KG1 (cell line): ENCODE measurements at regions not wholly inside any gene's neighbourhood (a gene's known extent, or its start where the extent isn't known, plus 50 kb on each side); places are given as distances from the start of the nearest gene placed in this dataset.
A peak's percentile ranks its signal among the peaks of the same experiment; 100 is the strongest.
"Not testable (repeated sequence)": the region's sequence is repeated elsewhere in the genome, so short reads cannot be mapped to it uniquely, and the experiment has no call there.

Experiments
- DNase-seq: peaks from one replicate; lab custom pipeline; 2025; lab: John Stamatoyannopoulos, UW

DNA sequence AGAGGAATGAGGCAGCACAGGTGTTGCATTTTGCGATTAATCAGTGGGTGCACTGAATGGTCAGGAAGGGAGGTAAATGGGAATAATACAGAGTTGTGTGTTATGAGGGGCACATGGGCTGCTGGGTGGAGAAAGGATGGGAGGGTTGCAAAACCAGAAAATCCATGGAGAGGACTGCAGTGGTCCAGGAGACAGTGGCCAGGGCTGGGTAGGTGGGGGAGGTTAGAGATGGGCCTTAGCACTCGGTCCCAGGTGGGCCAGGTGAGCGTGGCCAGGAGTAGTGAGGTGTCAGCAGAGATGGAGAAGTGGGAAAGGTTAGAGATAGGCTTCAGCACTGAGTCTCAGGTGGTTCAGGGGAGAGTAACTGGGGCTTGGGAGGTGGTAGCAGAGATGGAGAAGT, 399.1 kb upstream of the LARGE1 start:
- no peak for DNase-seq

DNA sequence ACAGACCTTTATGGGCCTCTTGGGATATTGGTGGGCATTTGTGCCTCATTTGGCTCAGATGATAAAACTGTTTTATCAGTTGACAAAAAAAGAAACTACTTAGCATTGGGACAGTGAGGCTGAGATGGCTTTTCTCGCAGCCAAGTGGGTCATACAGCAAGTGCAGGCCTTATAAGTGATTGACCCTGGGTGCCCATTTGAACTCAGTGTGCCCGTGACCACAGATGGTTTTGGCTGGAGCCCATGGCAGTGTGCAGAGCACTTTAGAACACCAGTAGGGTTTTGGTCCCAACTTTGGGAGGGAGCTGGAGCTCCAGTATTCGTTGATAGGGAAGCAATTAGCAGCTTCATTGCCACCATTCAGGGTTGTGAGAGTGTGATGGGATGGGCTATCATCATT, 404.5 kb upstream of the LARGE1 start:
- no peak for DNase-seq

DNA sequence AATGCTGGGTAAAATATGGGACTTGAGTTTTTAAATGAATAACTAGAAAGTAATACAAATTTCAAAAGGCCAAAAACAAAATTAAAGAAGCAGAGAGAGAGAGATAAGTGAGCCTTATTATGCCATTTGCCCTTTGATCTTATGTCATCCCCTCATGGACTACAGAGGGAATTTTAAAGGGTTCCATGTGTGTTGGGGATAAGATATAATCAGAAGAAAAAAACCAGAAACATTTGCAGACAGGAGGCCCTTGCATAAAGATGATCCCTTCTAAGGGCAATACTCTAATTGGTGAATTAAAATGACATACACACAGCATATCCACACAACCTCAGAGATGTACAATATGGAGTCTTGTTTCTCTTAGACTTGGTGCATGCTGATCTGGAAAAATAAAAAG, 406.6 kb upstream of the LARGE1 start:
- DNase-seq, result no peak

DNA sequence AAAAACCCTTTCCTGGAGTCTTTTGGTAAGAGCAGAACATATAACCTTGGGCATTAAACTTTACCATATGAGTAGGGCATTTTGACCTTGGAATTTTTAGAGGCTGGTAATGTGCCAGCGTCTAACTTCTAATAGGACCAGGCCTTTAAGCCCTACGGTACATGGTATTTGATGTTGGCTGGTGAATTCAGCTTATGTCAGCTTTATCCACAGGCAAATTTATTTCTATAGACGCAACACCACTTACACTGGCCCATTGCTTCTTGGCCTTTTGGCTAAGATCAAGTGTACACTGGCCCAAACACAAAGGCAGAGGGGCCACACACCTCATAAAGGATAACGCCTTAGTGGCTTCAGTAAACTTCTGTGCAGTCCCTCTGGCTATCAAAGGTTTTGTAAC, 410.2 kb upstream of the LARGE1 start:
- no peak for DNase-seq

DNA sequence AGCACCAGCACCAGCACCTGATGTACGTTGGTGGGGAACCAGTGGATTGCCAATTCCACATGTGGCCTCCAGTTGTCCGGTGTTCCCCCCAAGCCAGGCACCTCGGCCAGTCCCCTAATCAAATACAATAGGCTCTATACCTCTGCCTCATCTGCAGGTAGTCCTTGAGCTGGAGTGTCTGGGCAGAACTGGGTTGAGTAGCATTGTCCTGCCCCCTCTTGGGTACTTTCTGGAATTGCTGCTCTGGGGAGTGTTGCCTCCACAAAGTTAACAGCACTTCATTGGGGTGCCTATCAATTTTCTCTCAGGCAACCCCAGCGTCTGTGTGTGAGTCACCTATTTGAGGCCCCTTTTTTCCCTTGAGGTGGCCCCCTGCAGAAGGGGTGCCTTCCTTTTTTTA, 413.0 kb upstream of the LARGE1 start:
- no peak for DNase-seq

DNA sequence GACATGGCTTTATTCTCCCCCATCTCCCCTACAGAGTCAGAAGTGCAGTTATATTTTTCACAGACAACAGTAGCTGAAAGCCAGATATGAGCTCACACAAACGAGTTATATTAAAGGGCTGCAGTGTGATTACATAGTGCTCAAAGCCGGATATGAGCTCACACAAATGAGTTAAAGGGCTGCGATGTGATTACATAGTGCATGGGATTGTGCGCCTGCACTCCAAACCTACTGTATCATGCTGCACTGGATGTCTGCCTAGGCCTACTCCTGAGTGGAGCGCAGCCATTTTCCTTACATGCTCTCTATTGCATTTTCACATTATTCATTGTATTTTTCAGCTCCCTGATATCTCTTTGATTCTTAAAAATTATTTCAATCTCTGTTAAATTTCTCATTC, 414.6 kb upstream of the LARGE1 start:
- DNase-seq, result no peak

DNA sequence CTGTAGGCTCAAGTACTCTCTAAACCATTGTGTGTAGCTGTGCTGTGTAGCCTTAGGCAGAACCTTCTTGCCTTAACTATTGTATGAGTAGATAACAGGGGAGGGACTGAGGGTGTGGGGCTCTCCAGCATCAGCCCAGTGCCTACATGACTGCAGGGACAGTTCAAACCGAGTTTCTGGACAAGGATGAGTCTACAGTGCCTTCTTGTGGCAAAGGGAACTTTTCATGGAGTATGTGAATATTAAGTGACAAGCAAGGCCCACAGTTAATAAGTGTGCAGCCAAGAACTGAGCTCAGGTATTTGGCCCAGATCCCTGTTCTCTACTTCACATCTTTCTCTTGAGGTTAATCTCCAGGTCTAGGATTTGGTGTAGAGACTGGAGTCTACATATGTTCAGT, 424.4 kb upstream of the LARGE1 start:
- no peak for DNase-seq

DNA sequence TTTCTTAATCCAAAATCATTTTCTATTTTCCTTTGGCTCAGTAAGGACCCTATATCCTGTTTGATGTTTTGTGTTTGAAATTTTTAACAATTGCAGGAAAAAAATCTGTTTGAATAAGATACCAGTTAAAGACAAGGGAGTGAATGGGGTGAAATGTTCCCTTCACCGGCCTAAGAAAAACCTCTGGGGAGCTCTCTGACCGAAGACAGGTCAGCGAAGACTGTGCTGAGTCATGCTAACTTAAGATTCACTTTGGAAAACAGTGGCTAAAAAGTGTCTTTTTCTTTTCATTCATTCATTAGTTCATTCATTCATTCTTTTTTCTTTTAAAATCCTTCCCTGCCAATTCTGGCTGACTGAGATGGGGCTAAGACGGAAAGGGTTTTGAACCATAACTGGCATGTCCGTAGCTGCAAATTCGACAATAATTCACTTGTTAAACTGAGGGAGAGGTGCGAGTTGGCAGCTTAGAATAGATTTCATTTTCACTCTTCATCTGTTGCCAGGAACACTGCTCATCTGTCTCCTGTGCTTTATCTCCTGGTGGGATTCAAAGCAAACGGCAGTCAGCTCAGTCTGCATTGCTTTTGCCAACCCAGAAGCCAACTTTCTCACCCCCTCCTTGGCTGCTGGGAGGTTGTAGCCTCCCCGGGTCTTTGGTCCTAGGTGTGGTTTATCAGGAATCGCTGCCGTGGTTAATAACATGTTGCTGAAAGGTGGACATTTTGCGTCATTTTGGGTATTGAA, 434.0 kb upstream of the LARGE1 start:
- DNase-seq, result no peak

DNA sequence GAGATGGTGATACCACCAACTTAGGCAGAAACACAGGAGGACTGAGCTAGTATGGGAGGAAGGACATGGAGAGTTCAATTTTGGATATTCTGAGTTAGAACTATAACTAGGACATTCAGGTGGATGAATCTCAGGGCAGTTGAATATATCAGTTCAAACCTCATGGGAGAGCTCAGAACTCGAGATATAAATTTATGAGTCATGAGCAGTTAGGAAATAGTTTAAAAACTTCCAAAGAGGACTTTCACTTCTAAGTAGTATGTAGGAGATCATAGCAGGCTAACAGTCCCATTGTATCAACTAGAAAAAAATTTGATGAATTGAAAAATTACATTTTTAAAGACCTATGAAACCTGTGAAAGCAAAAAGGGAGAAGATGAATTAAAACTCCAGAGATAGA, 436.2 kb upstream of the LARGE1 start:
- no peak for DNase-seq

DNA sequence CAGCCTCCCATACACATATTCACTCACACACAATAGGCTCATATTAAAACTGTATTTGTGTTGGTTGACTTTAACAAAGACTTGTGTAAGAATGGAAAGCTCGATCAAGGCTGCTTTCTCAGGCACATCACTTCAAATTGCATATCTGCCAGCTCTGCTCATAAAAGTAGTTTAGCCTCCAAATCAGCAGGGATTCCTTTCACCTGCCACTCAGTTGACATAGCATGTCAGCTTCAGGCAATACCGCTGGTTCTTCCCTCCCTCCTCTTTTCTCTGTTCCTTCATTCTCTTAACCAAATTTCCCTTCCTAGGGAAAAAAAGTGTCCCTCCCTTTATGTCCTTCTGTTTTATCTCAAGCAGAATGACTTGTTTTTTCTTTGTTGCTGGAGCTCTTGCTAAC, 450.4 kb upstream of the LARGE1 start:
- no peak for DNase-seq

DNA sequence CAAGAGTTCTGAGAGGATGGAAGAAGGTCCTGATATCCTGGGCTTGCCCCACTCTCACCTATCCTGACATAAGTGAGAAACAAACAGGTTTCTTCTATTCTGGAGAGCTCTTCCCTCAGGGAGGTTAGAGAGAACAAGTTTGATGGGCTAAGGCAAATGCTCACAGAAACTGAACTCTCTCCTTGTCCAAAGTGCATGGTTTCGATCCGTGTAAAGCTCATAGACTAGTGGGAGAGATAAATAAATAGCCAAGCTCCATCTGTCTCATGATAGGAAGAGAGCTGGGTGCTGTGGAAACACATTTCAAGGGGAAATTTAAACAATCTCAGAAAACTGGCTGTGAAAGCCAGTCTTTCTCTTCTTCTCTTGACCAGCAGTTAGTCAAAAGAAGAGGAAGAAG, 459.5 kb upstream of the LARGE1 start:
- DNase-seq, result no peak

DNA sequence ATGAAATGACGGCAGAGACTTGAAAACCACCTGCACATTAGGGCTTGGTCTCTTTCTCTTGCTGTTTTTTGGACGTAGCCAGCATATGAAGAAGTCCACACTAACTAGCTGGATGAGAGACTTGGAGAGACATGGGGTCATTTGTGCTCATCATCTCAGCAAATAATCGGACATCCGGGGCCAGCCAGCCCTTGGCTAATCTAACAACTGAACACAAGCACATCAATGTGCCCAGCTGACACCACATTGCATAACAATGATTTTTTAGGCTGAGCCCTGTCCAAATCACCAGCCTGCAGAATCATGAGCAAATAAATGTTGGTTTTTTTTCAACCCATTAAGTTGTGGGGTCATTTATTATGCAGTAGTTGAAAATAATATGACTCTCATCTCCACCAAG, 460.3 kb upstream of the LARGE1 start:
- no peak for DNase-seq

DNA sequence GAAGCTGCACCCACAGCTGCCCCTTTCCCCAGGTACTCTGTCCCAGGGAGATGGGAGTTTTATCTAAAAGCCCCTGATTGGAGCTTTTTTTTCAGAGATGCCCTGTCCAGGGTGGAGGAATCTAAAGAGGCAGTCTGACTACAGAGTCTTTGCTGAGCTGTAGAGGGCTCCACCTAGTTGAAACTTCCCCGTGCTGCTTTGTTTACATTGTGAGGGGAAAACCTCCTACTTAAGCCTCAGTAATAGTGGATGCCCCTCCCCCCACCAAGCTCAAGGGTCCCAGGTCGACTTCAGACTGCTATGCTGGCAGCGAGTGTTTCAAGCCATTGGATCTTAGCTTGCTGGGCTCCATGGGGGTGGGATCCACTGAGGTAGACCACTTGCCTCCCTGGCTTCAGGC, 470.1 kb upstream of the LARGE1 start:
- DNase-seq, result no peak

DNA sequence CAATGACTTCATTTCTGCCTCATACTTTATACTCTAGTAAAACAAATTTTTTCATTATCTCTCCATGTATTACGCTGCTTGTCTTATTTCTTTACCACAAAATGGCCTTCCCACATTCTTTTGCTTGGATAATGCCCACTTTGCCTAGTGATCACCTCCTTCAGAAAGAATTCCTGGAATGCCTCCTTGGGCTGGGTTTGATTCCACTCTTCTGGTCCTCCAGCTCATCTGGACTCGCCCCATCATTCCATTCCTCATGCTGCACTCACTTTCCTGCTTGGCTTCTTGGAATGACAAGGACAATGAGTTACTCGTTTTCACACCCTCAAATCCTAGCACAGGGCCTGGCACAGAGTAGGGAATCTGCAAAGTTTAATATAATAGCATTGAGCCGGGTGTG, 475.1 kb upstream of the LARGE1 start:
- DNase-seq, result no peak

DNA sequence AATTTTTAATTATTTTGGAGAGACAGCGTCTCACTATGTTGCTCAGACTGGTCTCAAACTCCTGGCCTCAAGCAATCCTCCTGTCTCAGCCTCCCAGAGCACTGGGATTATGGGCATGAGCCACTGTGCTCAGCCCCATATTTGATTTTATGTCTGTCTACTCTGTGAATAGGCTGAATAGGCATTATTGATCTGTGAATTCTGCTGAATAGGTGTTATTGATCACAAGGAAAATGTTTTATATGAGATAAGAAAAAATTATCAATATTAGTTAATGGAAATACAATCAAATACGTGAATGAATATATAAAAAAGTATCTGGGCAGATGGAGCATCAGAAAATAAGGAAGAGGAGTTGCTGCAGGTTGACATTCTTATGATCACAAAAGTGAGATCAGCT, 483.4 kb upstream of the LARGE1 start:
- no peak for DNase-seq

DNA sequence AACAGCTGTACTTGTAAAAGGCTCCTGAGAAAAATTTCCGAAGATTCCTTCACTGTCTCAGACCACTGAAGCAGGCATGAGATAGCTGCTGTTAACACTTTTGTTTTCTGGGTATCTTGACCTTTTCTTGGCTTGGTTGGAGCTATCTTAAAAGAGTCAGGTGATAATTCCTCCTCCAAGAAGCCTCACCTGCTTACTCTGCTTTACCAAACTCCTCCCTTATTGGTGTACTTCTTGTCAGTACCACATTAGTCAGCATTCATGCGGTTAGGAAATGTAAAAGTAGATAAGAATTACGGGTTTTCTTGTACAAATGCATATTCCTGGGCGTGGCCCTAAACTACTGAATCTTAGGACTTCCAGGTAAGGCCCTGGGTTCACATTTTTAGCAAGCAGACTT, 489.8 kb upstream of the LARGE1 start:
- DNase-seq, result no peak

DNA sequence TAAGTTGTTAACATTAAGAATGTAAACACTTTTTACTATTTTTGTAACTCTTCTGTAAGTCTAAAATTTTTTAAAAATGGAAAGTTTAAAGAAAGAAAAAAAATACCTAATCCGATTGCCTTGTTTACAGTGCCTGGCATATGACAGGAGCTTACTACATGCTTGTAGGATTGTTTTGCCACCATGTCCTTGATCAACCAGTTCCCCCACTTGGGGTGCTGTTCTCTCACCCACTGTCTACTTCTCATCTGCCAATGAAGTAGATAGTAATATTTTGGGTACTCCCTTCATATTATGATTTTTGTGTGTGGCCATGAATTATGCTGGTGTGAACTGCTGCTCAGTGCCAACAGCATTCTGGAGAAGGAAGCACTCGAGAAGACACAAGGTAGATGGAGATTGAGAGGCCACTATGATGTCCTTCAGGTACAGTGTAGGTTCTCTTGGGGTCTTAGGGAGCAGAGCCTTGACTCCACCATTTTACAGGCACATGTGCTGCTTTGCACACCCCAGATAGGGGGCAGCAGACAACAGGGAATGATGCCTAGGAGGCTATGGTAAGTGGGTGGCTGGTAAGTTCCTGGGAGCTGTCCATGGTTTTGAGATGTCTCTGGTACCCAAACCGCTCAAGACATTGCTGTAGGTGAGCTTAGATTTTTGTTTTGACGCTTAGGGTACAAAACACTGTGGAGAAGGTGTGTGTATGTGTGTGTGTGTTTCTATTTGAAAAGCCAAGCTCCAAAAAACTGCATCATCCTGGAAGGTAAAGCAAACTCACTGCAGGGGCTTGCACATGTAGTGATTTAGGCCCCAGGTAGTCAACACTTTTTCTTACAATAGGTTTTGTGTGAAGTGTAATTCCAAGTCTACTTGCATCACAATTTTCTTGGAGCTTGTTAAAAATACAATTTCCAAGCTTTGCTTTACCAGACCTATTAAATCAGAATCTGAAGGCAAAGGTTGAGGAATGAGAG, 494.5 kb upstream of the LARGE1 start:
- peak; percentile 66 for DNase-seq

DNA sequence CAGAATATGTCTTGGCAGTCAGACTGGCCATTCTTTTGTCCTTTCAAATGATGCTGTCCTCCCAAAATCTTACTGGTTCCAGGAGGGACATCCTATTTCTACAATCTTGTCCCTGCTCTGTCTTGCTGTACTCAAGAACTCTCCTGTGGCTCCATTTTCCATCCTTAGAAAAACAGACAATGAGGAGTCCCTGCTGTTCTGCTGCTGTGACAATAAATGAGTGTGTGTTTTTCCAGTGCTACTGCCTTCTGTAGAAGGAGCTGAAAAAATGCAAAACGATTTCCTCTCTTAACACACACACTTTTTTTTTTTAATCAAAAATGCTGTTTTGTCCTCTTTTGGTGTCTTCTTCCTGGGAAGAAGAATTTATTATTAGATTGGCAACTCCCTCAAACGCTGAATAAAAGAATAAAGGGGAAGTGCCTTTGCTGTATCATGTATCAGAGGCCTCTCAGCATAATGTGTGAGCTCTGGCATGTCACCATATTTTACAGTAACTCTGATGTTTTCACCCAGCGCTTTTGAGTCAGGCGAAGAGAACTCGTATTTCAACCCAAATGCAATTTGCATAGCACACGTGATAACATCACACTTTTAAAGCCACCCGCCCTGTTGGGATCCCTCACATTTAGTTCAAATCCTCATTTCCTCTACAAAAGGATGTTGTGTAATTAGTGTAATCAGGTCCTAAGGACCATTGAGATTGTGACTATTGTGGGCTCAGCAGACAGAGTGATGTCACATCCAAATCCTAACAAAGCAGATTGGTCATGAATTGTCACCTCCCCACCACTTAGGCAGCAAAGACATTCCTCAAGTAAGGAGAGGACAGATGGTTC, 496.0 kb upstream of the LARGE1 start:
- no peak for DNase-seq

DNA sequence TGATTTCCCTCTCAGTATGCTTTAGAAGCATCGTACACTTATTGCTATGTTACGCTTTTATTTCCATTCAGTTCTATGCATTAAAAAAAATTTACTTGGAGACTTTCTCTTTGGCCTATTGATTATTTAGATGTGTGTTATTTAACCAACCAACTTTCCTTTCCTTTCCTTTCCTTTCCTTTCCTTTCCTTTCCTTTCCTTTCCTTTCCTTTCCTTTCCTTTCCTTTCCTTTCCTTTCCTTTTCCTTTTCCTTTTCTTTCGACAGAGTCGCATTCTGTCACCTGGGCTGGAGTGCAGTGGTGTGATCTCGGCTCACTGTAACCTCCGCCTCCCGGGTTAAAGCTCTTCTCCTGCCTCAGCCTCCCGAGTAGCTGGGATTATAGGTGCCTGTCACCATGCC, 502.7 kb upstream of the LARGE1 start:
- DNase-seq, result not testable (repeated sequence)

DNA sequence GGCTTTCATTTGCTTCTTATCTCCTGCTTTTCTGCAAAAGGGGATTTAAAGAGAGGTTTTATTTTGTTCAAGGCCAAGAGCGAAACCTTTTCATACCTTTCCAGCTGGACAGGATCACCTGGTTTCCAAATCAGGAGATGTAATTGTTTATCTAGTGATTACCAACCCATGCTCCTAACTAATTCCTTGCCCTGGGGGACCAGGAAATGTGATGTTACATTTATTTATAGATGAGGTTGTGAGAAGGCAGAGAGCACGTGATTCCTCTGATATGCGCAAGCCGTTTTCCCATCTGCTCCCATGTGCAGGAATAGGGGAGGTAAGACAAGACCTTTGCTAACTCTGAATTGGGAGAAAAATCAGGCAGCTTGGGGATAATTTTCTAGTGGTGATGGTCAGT, 507.2 kb upstream of the LARGE1 start:
- no peak for DNase-seq

DNA sequence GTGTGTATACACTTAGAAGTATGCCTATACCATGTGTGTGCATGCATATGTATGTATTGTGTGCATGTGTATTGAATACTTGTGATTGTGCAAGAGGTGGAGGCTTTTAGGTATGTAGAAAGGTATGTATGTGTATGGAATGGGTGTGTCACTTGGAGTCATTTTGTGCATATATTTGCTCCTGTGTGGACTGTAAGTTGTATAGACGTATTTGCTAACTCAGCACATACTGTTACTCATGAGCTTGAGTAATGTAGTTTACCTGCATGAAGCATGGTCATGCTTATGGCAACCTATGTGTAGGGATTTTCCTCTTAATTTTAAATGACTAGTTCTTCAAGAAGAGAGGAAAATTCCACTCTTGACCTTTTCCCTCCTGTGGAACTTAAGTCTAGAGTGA, 507.6 kb upstream of the LARGE1 start:
- no peak for DNase-seq

DNA sequence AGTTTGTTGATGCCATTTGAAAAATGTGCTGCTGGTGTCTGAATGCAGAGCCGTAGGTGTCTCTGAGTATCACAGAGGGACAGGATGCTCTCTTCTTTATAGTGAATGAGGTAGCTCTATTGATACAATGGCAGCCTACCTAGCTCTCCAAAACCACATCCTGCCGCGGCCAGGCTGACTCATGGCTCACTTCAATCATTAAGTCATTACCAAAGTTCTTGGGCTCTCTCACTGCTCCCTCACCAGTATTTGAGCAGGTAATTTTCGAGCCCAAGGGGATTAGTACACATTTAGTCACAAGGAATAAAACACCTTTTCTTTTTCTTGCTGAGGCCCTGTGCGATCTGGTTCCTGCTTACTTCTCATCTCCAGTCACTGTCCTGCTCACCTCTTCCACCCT, 509.0 kb upstream of the LARGE1 start:
- no peak for DNase-seq

DNA sequence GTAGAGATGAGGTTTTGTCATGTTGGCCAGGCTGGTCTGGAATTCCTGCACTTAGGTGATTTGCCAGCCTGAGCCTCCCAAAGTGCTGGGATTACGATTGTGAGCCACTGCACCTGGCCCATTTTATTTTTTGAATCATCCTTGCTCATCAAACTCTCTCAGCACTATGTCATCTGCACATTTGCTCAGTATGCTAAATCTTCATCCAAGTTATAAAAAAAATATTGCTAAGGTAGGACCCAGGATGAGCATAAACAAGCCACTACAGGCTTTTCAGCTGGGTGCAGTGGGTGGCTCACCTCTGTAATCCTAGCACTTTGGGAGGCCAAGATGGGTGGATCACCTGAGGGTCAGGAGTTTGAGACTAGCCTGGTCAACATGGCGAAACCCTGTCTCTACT, 510.1 kb upstream of the LARGE1 start:
- no peak for DNase-seq
